NCI-H146 treated with DMSO at 0.1 percent for 48 hours (cell line): ENCODE measurements at regions not wholly inside any gene's neighbourhood (a gene's known extent, or its start where the extent isn't known, plus 50 kb on each side); places are given as distances from the start of the nearest gene placed in this dataset.

Experiments used
- DNase-seq: peaks from one replicate; lab custom pipeline; 2025; ENCODE audit not compliant: unreplicated experiment; lab: John Stamatoyannopoulos, UW

DNA sequence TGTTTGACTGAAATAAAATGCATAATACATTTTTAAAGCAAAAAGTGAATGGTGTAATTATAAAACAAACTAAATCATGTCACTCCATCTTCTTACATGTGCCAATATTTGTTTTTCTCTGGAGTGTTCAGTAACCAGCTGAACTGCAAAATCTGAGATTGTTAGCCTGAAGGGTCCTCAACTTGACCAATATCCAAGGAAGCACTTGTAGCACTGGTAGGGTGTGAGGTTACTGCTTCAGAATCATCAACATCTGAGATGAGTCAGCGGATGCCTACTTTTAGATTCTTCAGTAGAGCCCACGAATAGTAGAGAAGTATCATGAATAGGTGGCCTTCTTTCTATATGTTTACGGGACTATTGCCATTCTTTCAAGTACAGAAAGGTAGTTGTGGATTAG lies 226.7 kb downstream of the TLE4 start:
- DNase-seq: no peak

GRCh38 chr9:79796411-79796810 lies 224.6 kb downstream of the TLE4 start:
- no peak for DNase-seq

DNA sequence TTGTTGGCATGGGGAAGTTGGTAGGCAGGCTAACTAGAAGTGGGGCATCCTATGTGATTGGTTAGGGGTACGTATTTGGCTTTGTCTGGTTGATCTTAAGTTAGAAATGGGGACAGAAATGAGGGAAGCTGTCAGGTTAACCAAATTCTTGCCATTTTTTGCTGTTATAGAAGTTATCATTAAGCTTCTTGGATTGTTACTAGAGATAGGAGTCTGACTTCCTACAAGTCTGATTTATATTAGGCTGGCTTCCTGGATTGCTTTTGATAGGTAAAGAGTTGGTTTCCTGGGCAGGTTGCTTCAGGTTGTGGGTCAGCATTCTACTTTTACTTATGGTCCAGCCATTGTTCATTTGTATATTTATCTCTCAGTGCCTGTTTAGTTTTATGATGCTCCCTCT lies 216.9 kb downstream of the TLE4 start:
- DNase-seq: no peak

GRCh38 chr9:79781263-79781662 lies 209.5 kb downstream of the TLE4 start:
- DNase-seq: no peak

- DNase-seq: no peak
Measured at GRCh38 chr9:79780559-79780958, 208.8 kb downstream of the TLE4 start.

- no peak for DNase-seq
Measured at GRCh38 chr9:79779901-79780300, 208.1 kb downstream of the TLE4 start.

DNA sequence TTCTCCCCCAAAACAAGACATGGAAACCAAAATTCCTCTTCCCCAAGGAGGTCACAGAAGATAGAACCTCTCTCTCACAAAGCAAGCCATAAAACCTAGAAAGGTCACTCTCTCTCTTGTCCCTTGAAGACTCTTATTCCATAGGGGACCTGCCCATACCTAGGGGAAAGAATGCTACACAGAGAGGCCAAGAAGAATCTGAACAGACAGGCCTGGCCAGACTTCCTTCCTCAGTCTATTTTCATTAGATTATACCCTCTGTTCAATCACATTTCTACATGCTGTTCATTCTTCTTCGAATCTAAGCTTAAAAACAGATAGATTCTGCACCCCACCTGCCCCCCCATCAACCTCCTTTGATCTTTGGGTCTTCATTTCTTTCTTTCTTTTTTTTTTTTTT lies 206.8 kb downstream of the TLE4 start:
- no peak for DNase-seq

DNA sequence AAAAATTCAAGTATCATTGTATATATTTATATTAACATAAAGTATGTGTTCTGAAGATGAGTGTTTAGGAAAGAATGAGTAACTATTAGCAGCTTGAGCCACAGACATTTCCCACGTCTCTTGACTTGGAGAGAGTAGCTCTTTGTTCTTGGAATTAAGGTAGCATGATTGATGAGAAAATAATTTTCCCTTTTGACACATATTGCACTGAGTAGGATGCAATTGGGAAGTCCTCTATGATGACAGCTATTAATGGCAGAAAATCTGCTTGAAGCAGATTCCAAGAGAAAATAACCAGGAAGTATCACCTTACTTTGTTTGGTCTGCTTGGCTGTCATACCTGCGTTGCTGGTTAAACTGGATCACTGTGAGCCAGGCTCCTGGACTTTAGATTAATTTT lies 204.8 kb downstream of the TLE4 start:
- no peak for DNase-seq
